ENCODE measurements at regions not wholly inside any gene's neighbourhood (a gene's known extent, or its start where the extent isn't known, plus 50 kb on each side); places are given as distances from the start of the nearest gene placed in this dataset.

DNA sequence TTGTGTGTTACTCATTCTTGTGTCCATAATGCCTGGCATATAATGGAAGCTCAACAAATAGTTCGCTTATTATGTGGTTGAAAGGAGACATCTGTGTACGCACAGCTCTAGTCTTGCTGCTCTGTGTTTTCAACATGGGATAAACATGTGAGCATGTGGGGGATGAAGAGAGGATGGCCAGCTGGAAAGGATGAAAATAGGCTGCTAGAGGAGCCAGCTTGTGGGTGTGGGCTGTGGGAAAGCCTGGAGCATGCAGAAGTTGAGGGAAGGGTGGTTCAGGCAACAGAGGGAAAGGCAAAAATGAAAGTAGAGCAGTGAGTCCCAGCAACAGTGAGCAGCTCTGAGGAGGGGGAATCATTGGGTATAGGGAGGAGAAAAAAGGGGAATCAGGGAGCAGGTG, 324.6 kb upstream of the CDH11 start:
- TF ChIP-seq TEAD4 (IDR thresholded peaks at IDR 0.05) = no peak
- no peak for TF ChIP-seq CEBPB (IDR thresholded peaks at IDR 0.05)
- TF ChIP-seq YY1 (IDR thresholded peaks at IDR 0.05; ENCODE audit: low read depth) = no peak
- TF ChIP-seq, protein P1, sequence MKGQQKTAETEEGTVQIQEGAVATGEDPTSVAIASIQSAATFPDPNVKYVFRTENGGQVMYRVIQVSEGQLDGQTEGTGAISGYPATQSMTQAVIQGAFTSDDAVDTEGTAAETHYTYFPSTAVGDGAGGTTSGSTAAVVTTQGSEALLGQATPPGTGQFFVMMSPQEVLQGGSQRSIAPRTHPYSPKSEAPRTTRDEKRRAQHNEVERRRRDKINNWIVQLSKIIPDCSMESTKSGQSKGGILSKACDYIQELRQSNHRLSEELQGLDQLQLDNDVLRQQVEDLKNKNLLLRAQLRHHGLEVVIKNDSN (IDR thresholded peaks at IDR 0.05) = no peak
- no peak for TF ChIP-seq FOXM1 (IDR thresholded peaks at IDR 0.05; ENCODE audit: borderline replicate concordance, low read depth)
- TF ChIP-seq CREB1 (IDR thresholded peaks at IDR 0.05; ENCODE audit: low read depth) = no peak
- TF ChIP-seq TAF1 (IDR thresholded peaks at IDR 0.05; ENCODE audit: low read depth) = no peak
- TF ChIP-seq RAD21 (IDR thresholded peaks at IDR 0.05; ENCODE audit: low read depth) = no peak
- TF ChIP-seq EP300 (IDR thresholded peaks at IDR 0.05; ENCODE audit: borderline replicate concordance) = no peak

DNA sequence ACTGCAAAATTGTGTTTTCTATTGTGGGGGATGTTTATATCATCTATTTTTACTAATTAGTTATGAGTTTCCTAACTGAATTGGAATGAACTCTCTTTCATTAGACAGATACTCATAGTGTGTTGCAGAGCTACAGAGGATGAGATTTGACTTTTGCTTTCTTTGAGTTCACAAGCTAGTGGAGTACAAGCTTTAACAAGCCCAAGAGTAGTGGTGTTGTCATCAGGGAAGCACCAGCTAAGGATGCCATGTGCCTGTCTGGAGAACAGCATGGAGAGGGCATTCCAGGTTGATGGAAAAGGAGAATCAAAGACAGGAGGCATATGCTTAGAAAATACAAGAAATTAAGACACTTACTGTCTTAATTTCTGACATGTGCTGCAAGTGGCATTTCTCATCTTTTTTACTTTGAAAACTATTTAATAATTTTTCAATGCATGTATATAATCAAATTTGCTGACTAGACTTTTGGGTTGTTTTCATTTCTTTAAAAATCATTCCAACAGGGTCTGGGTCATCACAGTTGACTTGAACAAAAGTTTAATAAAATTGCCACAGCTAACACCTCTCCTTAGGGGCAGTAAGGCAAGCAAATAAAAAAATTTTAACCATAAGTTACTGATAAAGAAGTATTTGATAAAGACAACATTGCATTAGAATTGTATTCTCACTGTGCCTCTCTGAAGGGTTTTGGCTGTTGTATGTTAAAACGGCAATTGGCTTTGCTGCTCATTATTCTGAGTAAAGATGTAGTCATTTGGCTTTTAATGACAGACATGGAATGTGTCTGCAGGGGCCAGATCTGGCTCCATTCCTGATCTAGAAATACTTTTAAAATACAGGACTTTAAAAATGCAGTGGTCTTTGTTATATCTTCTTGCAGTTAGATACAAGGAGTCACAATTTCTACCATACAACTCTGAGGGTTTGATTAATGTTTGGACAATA, 323.7 kb upstream of the CDH11 start:
- TF ChIP-seq ZBTB7A (IDR thresholded peaks at IDR 0.05; ENCODE audit: low read depth) (no peak), EGR1 (IDR thresholded peaks at IDR 0.05) (no peak), NFIC (IDR thresholded peaks at IDR 0.05) (no peak), TEAD4 (IDR thresholded peaks at IDR 0.05) (no peak), CREB1 (IDR thresholded peaks at IDR 0.05; ENCODE audit: low read depth) (no peak), EP300 (IDR thresholded peaks at IDR 0.05; ENCODE audit: borderline replicate concordance) (no peak), YY1 (IDR thresholded peaks at IDR 0.05; ENCODE audit: low read depth) (no peak), TCF12 (IDR thresholded peaks at IDR 0.05; ENCODE audit: low read depth) (no peak), RAD21 (IDR thresholded peaks at IDR 0.05; ENCODE audit: low read depth) (no peak), CEBPB (IDR thresholded peaks at IDR 0.05) (no peak), TAF1 (IDR thresholded peaks at IDR 0.05; ENCODE audit: low read depth) (no peak), FOXM1 (IDR thresholded peaks at IDR 0.05; ENCODE audit: borderline replicate concordance, low read depth) (no peak)
- TF ChIP-seq, protein P2, sequence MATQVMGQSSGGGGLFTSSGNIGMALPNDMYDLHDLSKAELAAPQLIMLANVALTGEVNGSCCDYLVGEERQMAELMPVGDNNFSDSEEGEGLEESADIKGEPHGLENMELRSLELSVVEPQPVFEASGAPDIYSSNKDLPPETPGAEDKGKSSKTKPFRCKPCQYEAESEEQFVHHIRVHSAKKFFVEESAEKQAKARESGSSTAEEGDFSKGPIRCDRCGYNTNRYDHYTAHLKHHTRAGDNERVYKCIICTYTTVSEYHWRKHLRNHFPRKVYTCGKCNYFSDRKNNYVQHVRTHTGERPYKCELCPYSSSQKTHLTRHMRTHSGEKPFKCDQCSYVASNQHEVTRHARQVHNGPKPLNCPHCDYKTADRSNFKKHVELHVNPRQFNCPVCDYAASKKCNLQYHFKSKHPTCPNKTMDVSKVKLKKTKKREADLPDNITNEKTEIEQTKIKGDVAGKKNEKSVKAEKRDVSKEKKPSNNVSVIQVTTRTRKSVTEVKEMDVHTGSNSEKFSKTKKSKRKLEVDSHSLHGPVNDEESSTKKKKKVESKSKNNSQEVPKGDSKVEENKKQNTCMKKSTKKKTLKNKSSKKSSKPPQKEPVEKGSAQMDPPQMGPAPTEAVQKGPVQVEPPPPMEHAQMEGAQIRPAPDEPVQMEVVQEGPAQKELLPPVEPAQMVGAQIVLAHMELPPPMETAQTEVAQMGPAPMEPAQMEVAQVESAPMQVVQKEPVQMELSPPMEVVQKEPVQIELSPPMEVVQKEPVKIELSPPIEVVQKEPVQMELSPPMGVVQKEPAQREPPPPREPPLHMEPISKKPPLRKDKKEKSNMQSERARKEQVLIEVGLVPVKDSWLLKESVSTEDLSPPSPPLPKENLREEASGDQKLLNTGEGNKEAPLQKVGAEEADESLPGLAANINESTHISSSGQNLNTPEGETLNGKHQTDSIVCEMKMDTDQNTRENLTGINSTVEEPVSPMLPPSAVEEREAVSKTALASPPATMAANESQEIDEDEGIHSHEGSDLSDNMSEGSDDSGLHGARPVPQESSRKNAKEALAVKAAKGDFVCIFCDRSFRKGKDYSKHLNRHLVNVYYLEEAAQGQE (IDR thresholded peaks at IDR 0.05; ENCODE audit: low read depth) = no peak
- TF ChIP-seq, protein P3, sequence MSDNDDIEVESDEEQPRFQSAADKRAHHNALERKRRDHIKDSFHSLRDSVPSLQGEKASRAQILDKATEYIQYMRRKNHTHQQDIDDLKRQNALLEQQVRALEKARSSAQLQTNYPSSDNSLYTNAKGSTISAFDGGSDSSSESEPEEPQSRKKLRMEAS (IDR thresholded peaks at IDR 0.05) = no peak
- TF ChIP-seq, protein P1 (IDR thresholded peaks at IDR 0.05) = no peak

DNA sequence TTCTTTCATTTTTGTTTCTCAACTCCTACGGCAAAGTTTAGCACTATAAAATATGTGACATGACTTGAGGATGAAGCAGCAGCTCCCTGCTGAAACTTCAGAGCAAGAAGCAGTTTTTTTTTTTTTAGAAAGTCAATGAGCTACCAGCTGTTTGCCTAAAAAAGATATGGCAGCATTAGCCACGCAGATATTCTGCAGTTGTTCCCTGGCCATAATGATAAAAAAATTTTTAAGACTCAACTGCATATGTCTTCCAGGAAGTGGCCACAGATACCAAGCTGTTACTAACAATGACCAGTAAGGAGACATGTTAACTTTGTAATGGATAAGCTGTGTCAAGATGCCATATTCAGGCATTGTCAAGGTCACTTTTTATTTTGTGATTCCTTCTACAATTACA, 319.6 kb upstream of the CDH11 start:
- no peak for TF ChIP-seq EGR1 (IDR thresholded peaks at IDR 0.05)
- TF ChIP-seq, protein P3 (IDR thresholded peaks at IDR 0.05) = no peak
- TF ChIP-seq, protein P1 (IDR thresholded peaks at IDR 0.05) = no peak
- no peak for TF ChIP-seq FOXM1 (IDR thresholded peaks at IDR 0.05; ENCODE audit: borderline replicate concordance, low read depth)
- no peak for TF ChIP-seq CREB1 (IDR thresholded peaks at IDR 0.05; ENCODE audit: low read depth)
- TF ChIP-seq CEBPB (IDR thresholded peaks at IDR 0.05) = no peak
- TF ChIP-seq RAD21 (IDR thresholded peaks at IDR 0.05; ENCODE audit: low read depth) = no peak
- TF ChIP-seq, protein P2 (IDR thresholded peaks at IDR 0.05; ENCODE audit: low read depth) = no peak
- no peak for TF ChIP-seq ZBTB7A (IDR thresholded peaks at IDR 0.05; ENCODE audit: low read depth)
- no peak for TF ChIP-seq TAF1 (IDR thresholded peaks at IDR 0.05; ENCODE audit: low read depth)
- TF ChIP-seq YY1 (IDR thresholded peaks at IDR 0.05; ENCODE audit: low read depth) = no peak
- TF ChIP-seq EP300 (IDR thresholded peaks at IDR 0.05; ENCODE audit: borderline replicate concordance) = no peak
- TF ChIP-seq NFIC (IDR thresholded peaks at IDR 0.05) = no peak
- no peak for TF ChIP-seq TEAD4 (IDR thresholded peaks at IDR 0.05)
- TF ChIP-seq TCF12 (IDR thresholded peaks at IDR 0.05; ENCODE audit: low read depth) = no peak

DNA sequence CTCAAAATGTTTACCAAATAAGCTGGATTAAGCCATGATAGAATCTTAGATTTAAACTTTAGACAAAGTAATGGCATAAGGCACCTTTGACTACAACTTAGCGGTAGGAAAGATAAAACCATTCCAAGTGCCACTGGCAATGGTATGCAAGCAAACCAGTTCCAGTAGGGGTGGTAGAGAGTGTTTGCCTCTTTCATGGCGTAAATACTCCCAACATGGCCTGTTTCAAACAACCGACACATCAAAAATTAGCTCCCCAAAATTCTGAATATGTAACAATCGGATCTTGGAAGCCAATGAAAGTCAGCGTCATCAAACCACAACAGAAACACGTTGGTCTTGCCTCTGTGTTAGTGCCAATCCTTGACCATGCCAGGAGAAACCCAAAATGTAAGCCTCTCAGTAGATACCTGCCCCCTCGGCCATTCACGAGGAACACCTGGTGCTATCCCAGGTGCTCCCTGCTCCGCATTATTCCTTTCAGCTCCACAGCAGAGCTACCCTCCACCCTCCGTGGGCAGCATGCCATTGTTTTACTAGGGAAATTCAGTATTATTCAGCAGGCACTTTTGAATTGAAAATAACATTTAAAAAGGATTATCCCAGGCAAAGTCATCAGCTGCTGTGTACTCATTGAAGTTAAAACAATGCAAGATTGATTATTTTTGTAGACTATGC, 307.8 kb upstream of the CDH11 start:
- TF ChIP-seq RAD21 (IDR thresholded peaks at IDR 0.05; ENCODE audit: low read depth) (no peak), EGR1 (IDR thresholded peaks at IDR 0.05) (no peak), EP300 (IDR thresholded peaks at IDR 0.05; ENCODE audit: borderline replicate concordance) (no peak), NFIC (IDR thresholded peaks at IDR 0.05) (no peak), ZBTB7A (IDR thresholded peaks at IDR 0.05; ENCODE audit: low read depth) (no peak), TAF1 (IDR thresholded peaks at IDR 0.05; ENCODE audit: low read depth) (no peak), CREB1 (IDR thresholded peaks at IDR 0.05; ENCODE audit: low read depth) (no peak), TCF12 (IDR thresholded peaks at IDR 0.05; ENCODE audit: low read depth) (no peak), CEBPB (IDR thresholded peaks at IDR 0.05) (no peak), YY1 (IDR thresholded peaks at IDR 0.05; ENCODE audit: low read depth) (no peak)
- TF ChIP-seq, protein P1 (IDR thresholded peaks at IDR 0.05) = no peak
- TF ChIP-seq, protein P3 (IDR thresholded peaks at IDR 0.05) = no peak
- TF ChIP-seq, protein P2 (IDR thresholded peaks at IDR 0.05; ENCODE audit: low read depth) = no peak

All from Ishikawa (cell line).